ENCODE measurements at regions not wholly inside any gene's neighbourhood (a gene's known extent, or its start where the extent isn't known, plus 50 kb on each side); places are given as distances from the start of the nearest gene placed in this dataset.

DNA sequence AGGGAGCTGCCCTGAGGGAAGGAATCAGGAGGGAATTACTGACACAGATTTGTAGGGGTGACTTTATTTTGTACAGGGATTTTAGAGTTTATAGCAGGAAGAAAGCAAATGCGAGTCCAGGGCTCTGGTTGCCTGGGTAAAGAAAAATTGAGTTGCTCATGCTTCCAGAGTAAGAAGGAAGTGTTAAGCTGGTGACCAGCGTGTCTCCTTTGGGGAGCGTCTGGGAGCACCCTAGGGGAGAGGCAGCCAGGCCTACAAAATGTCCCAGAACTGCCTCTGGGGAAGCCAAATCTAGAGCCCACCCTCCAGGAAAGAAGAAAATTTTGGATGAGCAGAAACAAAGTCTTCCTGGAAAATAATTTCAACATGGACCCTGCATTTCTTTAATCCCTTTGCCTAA is 147.0 kb downstream of the VAPA start:
- TF ChIP-seq, protein P1, sequence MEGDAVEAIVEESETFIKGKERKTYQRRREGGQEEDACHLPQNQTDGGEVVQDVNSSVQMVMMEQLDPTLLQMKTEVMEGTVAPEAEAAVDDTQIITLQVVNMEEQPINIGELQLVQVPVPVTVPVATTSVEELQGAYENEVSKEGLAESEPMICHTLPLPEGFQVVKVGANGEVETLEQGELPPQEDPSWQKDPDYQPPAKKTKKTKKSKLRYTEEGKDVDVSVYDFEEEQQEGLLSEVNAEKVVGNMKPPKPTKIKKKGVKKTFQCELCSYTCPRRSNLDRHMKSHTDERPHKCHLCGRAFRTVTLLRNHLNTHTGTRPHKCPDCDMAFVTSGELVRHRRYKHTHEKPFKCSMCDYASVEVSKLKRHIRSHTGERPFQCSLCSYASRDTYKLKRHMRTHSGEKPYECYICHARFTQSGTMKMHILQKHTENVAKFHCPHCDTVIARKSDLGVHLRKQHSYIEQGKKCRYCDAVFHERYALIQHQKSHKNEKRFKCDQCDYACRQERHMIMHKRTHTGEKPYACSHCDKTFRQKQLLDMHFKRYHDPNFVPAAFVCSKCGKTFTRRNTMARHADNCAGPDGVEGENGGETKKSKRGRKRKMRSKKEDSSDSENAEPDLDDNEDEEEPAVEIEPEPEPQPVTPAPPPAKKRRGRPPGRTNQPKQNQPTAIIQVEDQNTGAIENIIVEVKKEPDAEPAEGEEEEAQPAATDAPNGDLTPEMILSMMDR (IDR thresholded peaks at IDR 0.05), result no peak
- ATAC-seq (ENCODE audit: low FRiP score) (no peak), DNase-seq (ENCODE audit: low spot score) (no peak)

DNA sequence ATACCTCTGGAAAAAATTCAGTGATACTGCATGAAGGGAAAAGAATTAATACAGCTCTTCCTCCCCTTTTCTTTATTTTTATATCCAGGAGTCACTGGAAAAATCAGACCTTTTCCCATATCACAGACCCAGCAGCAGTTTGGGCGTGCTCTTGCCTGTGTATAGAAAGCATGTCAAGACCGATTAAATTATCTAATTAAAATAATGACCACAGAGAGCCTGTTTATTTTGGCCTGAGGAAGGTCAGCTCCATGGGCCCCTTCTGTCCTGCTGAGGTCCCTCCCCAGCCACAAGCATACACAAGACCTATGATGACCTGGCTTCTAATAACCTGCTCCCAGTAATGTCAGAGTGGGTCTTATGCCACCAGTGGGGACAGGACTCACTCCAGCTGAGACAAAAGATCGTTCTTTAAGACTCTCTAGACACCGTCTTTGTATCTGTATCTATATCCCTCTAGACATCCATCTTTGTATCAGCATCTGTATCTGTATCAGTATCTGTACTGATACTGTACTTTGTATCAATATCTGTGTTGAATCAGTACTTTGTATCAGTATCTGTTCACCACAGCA is 147.8 kb downstream of the VAPA start:
- no peak for DNase-seq (ENCODE audit: low spot score)
- ATAC-seq (ENCODE audit: low FRiP score), result no peak
- TF ChIP-seq, protein P1 (IDR thresholded peaks at IDR 0.05), result no peak

DNA sequence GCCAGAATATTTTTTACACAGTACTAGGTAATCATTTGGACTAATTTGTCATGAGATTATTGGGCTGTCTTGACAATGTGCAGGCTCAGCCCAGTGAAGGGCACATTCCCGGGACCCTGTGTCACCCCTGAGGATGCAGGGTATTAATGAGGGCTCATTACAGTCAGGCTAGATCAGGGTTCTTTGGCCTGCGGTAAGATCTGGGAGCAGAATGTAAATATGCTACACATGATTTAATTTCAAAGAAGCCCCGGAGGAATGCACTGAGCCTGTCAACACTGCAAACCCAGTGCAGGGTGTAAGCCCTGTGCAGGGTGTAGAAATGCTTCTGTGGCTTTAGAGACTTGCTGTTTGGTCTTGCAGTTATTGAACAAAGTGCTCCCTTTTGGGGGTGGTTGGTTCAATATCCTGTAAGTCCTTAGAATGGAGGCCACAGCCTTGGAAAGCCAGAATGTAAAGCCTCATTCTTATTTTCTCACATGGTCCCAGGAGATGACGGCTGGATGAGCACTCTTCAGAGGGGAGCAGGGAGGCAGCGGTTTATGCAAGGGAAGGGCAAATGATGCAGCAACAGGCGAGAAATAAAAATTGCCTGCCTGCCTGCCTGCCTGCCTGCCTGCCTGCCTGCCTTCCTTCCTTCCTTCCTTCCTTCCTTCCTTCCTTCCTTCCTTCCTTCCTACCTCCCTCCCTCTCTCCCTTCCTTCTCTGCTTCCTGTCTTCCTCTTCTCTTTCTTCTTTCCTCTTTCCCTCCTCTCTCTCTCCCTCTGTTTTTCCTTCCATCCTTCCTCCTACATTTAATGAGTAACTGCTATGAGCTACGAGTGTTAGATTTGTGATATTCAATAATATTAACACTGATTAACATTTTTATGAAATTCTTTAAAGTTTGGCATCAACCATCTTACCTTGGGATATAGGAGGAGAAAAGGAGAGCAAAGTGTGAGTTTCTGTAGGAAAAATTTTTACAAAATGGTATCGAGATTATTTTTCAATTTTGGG is 148.8 kb downstream of the VAPA start:
- no peak for ATAC-seq (ENCODE audit: low FRiP score)
- TF ChIP-seq, protein P1 (IDR thresholded peaks at IDR 0.05), result no peak
- DNase-seq (ENCODE audit: low spot score), result no peak

DNA sequence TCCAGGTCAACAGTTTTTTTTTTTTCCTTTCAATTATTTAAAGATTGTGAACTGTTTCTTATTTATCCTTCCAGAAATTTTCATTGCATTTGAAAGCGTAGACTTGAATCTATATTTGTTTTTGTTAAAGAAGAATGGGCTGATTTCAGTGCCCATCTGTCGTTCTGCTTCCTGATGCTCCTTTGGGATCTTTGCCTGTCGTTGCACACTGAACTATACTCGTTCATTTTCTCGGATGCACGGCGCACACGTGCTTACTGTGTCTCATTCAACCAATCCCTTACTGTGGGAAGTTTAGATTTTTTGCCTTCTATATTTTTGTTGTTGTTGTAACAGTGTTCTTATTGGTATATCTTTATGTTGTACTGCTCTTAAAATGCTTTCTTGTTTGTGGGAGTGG is 149.7 kb downstream of the VAPA start:
- DNase-seq (ENCODE audit: low spot score), result no peak
- no peak for ATAC-seq (ENCODE audit: low FRiP score)
- TF ChIP-seq, protein P1 (IDR thresholded peaks at IDR 0.05), result no peak

DNA sequence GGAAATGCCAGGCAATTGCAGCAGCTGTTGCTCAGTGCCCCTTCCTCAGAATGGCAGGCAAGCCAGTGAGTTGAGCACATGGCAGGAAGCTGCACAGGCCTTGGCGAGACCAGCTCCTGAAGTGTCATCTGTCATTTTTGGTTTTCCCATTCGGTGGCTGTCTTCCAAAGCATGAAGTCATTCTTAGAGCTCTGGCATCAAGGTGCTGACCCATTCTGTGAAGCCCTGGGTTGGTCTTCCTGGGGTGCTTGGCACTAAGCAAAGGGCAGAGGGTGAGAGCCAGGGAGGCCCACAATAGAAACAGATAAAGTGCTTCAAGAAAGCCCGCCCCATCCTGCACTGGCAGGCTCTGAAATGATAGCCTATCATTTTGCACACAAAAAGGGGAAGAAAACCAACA is 150.5 kb downstream of the VAPA start:
- no peak for DNase-seq (ENCODE audit: low spot score)
- TF ChIP-seq, protein P1 (IDR thresholded peaks at IDR 0.05), result no peak
- no peak for ATAC-seq (ENCODE audit: low FRiP score)

DNA sequence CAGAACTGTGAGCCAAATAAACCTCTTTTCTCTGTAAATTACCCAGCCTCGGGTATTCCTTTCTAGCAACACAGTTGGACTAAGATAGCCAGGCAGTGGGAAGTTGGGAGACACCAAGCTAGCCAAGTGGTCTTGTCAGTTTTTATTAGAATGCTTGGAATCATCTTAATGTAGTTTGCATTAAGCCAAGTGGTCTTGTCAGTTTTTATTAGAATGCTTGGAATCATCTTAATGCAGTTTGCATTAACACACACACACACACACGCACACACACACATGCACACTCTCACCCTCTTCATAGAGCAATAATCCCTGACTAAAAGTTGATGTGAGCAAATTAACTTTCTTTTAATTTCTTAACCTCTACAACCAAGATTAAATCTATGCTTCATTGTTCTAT is 151.5 kb downstream of the VAPA start:
- TF ChIP-seq, protein P1 (IDR thresholded peaks at IDR 0.05), result no peak
- ATAC-seq (ENCODE audit: low FRiP score) (no peak), DNase-seq (ENCODE audit: low spot score) (no peak)
